SK-N-MC (cell line): ENCODE measurements at regions not wholly inside any gene's neighbourhood (a gene's known extent, or its start where the extent isn't known, plus 50 kb on each side); places are given as distances from the start of the nearest gene placed in this dataset.

Experiments used
- DNase-seq: peaks from one replicate; pipeline ENCODE4 v3.0.0-alpha.2; 2011; ENCODE audit warnings: low read depth, low spot score
- H3K27ac ChIP-seq: fragments of 200-600 bp; sonication (generic); 2 replicates; pipeline ENCODE4 v1.5.1; 2016; ENCODE audit warnings: mixed run types
- H3K36me3 ChIP-seq: fragments of 200-600 bp; sonication (generic); 2 replicates; pipeline ENCODE4 v1.6.1; 2017; ENCODE audit warnings: antibody characterized with exemption, low read length, mixed read lengths; ENCODE audit not compliant: insufficient read depth
- H3K4me3 ChIP-seq: fragments of 200-600 bp; sonication (generic); 2 replicates; pipeline ENCODE4 v1.5.1; 2016
- H3K9ac ChIP-seq: fragments of 200-600 bp; sonication (generic); 2 replicates; pipeline ENCODE4 v1.8.0; 2017; ENCODE audit warnings: mixed run types, mixed read lengths; ENCODE audit not compliant: insufficient read length
- H3K9me3 ChIP-seq: fragments of 200-600 bp; sonication (generic); 2 replicates; pipeline ENCODE4 v1.6.1; 2017; ENCODE audit warnings: low read depth, mild to moderate bottlenecking, antibody characterized with exemption, low read length, moderate library complexity, mixed read lengths
- EZH2 ChIP-seq: fragments of 200-600 bp; sonication (generic); IDR thresholded peaks from one replicate; pipeline ENCODE4 v1.6.1; 2017; ENCODE audit warnings: antibody characterized with exemption
- FOXP2 ChIP-seq: optimal IDR thresholded peaks from 2 replicates; pipeline ENCODE3; 2011; ENCODE audit warnings: mild to moderate bottlenecking, moderate library complexity; ENCODE audit not compliant: insufficient read depth; ENCODE audit errors: extremely low read length, control extremely low read depth
- POLR2AphosphoS5 ChIP-seq: IDR thresholded peaks from 2 replicates; pipeline ENCODE4 v1.6.1; 2012; ENCODE audit warnings: mild to moderate bottlenecking, low read depth, low read length, borderline replicate concordance

- no peak for DNase-seq
- Histone ChIP-seq H3K4me3 (peak overlapping the region; percentile 66), H3K9ac (peak overlapping the region; percentile 64), H3K36me3 (no peaks in the 10 kb centered on the region), H3K27ac (peak overlapping the region; percentile 97), H3K9me3 (no peaks in the 10 kb centered on the region)
- TF ChIP-seq EZH2 (no peak), FOXP2 (no peak), POLR2AphosphoS5 (no peak)
Measured at GRCh38 chr10:129165076-129165720, 301.8 kb upstream of the MGMT start.

DNA sequence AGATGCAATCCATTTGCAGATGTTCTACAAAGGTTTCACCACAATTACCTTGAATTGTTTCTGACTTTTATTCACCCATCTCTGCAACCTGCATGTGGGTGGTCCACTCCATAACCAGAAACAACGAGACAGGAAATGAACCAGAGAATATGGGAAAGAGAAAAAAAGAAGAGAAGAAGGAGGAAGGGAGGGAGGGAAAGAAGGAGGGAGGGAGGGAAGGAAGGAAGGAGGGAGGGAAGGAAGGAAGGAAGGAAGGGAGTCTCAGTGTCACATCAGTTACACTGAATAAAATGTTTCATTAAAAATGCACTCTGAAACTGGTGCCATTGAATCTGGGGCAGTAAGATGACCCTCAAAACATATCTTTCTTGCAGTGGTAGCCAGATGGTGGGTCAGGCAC is 301.3 kb upstream of the MGMT start:
- no peaks in the 10 kb centered on the region for H3K9me3 ChIP-seq
- H3K36me3 ChIP-seq = no peaks in the 10 kb centered on the region
- H3K4me3 ChIP-seq = peak overlapping the region; percentile 66
- TF ChIP-seq EZH2 (no peak), FOXP2 (no peak), POLR2AphosphoS5 (no peak)
- DNase-seq = no peak
- no peak overlapping the region for H3K9ac ChIP-seq
- peak overlapping the region; percentile 97 for H3K27ac ChIP-seq

GRCh38 chr10:129168660-129169059 is 298.4 kb upstream of the MGMT start:
- no peak overlapping the region for H3K27ac ChIP-seq
- DNase-seq = no peak
- no peak for TF ChIP-seq EZH2
- no peak for TF ChIP-seq POLR2AphosphoS5
- no peak for TF ChIP-seq FOXP2
- no peak overlapping the region for H3K9ac ChIP-seq
- no peak overlapping the region for H3K4me3 ChIP-seq
- H3K9me3 ChIP-seq = no peaks in the 10 kb centered on the region
- H3K36me3 ChIP-seq = no peaks in the 10 kb centered on the region

DNA sequence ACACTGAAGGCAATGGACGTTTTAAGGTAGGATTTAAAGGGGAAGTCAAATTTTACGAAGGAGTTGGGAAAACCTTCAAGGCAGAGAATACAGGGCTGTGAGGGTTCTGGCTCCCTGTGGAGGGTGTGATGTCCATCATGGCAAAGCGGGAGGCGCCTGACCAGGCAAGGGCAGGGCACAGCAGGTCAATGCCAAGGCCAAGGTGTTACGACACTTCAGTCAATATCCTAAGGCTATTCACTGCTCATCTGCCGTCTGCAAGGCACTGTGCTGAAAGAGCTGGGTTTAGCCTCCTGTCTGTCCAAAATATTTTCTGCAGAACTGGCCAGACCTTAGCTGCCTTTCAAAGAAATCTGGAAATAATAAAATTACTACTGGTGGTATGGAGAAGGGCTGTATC is 297.9 kb upstream of the MGMT start:
- H3K36me3 ChIP-seq = no peaks in the 10 kb centered on the region
- H3K27ac ChIP-seq = no peak overlapping the region
- no peak for DNase-seq
- no peak overlapping the region for H3K9ac ChIP-seq
- no peaks in the 10 kb centered on the region for H3K9me3 ChIP-seq
- H3K4me3 ChIP-seq = no peak overlapping the region
- TF ChIP-seq POLR2AphosphoS5 = no peak
- no peak for TF ChIP-seq FOXP2
- no peak for TF ChIP-seq EZH2

- H3K9ac ChIP-seq = no peak overlapping the region
- no peak for DNase-seq
- no peaks in the 10 kb centered on the region for H3K36me3 ChIP-seq
- TF ChIP-seq EZH2 (no peak), FOXP2 (no peak), POLR2AphosphoS5 (no peak)
- no peak overlapping the region for H3K27ac ChIP-seq
- no peak overlapping the region for H3K4me3 ChIP-seq
- H3K9me3 ChIP-seq = no peaks in the 10 kb centered on the region
Measured at GRCh38 chr10:129170812-129171211, 296.2 kb upstream of the MGMT start.

DNA sequence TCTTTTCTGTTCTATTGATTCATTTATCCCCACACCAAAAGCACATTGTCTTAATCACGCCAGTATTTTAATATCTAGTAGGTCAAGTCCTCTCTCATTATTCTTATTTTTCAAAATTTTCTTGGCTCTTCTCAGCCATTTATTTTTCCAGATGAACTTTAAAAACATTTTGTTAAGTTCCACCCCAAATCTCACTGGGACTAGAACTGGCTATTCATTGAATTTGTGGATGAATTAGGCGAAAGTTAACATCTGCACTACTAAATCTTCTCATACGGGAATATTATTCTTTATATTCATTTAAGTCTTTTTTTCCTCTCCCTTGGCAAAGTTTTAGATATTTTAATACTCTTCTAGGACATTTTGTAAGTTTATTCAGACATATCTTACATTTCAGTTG is 295.2 kb upstream of the MGMT start:
- Histone ChIP-seq H3K27ac (no peak overlapping the region), H3K9me3 (no peaks in the 10 kb centered on the region), H3K9ac (no peak overlapping the region), H3K36me3 (no peaks in the 10 kb centered on the region), H3K4me3 (no peak overlapping the region)
- TF ChIP-seq POLR2AphosphoS5 (no peak), FOXP2 (no peak)
- no peak for DNase-seq

DNA sequence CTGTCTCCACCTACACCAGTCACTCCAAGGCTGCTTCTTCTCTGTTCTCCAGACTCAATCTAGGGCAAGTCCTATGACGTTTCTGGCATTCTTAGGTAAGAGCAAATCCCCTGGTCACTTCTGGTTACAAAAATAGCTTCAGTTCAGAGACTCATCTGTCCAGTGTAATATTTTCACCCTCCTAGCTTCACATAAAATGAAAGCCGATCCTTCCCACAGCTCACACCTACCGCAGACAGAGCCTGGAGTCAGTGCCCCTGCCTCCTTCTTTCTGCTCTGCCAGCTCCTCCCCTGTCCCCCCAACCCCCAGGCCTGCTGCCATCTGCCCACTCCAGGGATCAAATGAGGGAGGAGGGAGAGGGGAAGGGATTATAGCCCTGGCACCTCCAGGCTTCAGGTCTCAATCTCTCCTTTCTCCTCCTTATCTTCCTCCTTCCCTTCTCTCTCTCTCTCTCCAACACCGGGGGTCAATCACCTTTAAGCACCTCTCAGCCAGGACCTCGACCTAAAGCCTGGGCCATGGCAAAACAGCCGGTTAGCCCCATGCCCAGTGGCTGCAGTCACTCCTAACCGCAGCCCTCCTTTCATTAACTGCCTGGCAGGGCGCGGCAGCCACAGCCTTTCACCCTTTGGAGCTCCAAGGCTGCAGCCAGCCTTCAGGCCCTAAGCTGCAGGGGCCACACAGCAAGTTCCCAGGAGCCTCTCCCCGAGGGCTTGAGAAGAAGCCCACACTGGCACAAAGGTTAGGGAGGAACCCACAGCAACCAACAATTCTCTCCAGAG is 292.6 kb upstream of the MGMT start:
- no peak overlapping the region for H3K27ac ChIP-seq
- no peaks in the 10 kb centered on the region for H3K9me3 ChIP-seq
- H3K9ac ChIP-seq = no peak overlapping the region
- DNase-seq = no peak
- TF ChIP-seq EZH2 = no peak
- TF ChIP-seq POLR2AphosphoS5 = no peak
- TF ChIP-seq FOXP2 = no peak
- H3K4me3 ChIP-seq = no peak overlapping the region
- H3K36me3 ChIP-seq = no peaks in the 10 kb centered on the region

- Histone ChIP-seq H3K27ac (no peak overlapping the region), H3K4me3 (no peak overlapping the region), H3K9me3 (no peaks in the 10 kb centered on the region), H3K36me3 (no peaks in the 10 kb centered on the region), H3K9ac (no peak overlapping the region)
- TF ChIP-seq FOXP2 = no peak
- TF ChIP-seq POLR2AphosphoS5 = no peak
- TF ChIP-seq EZH2 = no peak
- no peak for DNase-seq
Measured at GRCh38 chr10:129179245-129179971, 287.6 kb upstream of the MGMT start.
